Fibroblast of villous mesenchyme (primary cell): ENCODE measurements at regions not wholly inside any gene's neighbourhood (a gene's known extent, or its start where the extent isn't known, plus 50 kb on each side); places are given as distances from the start of the nearest gene placed in this dataset.

Source experiments
- DNase-seq: peaks from one replicate; pipeline ENCODE4 v3.0.0-alpha.2; 2010; ENCODE audit warnings: low read depth
- H3K4me3 ChIP-seq: 2 replicates; pipeline ENCODE4 v1.5.1; 2011; ENCODE audit warnings: low read depth, mild to moderate bottlenecking, low read length
- CTCF ChIP-seq: IDR thresholded peaks from 2 replicates; pipeline ENCODE4 v1.5.1; 2012; ENCODE audit warnings: low read depth, mild to moderate bottlenecking, low read length; ENCODE audit not compliant: insufficient read depth

- TF ChIP-seq CTCF: no peak
- no peak overlapping the region for H3K4me3 ChIP-seq
- DNase-seq: no peak
These were observed 545.8 kb downstream of the CSNK1G3 start for GRCh38 chr5:124057724-124058231.

GRCh38 chr5:124056991-124057723, 545.2 kb downstream of the CSNK1G3 start:
- no peak for DNase-seq
- no peak overlapping the region for H3K4me3 ChIP-seq
- TF ChIP-seq CTCF: no peak

GRCh38 chr5:124056326-124056990, 544.5 kb downstream of the CSNK1G3 start:
- TF ChIP-seq CTCF: no peak
- no peak for DNase-seq
- no peak overlapping the region for H3K4me3 ChIP-seq

DNA sequence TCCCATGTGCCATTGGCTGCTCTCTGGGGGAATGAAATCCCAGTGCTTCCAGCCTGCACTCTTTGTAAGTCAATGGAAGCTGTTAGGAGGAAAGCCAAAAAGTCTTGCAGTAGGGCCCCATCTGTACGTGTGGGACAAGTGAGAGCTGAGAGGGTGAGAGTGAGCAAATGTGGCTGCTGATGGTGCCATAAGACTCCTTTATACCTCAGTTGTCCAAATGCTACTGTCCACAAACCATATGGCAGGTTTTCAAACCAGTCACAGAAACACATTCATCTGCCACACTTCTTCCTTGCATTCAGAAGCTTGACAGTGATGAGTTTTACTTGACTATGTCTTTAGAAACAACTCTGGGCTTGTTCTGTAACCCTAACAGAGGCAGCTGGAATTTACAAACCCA, 543.8 kb downstream of the CSNK1G3 start:
- no peak for TF ChIP-seq CTCF
- DNase-seq: no peak

GRCh38 chr5:124054564-124054963, 542.6 kb downstream of the CSNK1G3 start:
- TF ChIP-seq CTCF: no peak
- DNase-seq: no peak
- H3K4me3 ChIP-seq: no peak overlapping the region

More for the DNA sequence above, 543.8 kb downstream of the CSNK1G3 start:
- H3K4me3 ChIP-seq: no peak overlapping the region

DNA sequence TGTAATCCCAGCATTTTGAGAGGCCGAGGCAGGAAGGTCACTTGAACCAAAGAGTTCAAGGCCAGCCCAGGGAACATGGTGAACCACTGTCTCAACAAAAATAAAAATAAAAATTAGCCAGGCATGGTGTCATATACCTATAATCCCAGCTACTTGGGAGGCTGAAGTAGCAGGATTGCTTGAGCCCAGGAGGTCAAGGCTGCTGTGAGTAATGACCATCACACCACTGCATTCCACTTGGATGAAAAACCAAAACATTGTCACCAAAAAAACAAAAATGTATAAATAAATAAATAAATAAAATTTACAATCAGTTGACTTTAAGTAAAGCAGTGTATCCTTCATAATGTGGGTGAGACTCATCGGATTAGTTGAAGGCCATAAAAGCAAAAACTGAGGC, 541.4 kb downstream of the CSNK1G3 start:
- peak; percentile 33 for DNase-seq
- no peak overlapping the region for H3K4me3 ChIP-seq
- TF ChIP-seq CTCF: no peak
